ENCODE measurements at regions not wholly inside any gene's neighbourhood (a gene's known extent, or its start where the extent isn't known, plus 50 kb on each side); places are given as distances from the start of the nearest gene placed in this dataset.

DNA sequence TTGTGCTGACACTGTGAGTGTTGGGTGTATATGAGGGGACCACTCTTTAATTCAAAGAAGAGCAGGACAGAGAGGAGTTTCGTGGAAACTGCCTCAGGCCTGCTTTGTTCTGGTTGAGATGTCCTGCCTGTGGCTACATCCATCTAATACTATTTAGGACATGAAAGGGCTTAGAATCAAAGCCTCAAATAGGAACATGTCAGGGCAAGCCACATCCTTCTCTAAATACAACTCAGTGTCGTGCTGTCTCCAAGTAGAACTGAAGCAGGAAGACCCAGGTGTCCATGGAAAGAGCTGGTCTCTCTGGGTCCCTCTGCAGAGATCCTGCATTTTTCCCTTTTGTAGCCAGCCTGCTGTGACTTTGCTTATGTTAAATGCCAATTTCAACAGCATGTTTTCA, 156.2 kb upstream of the UMPS start:
- TF ChIP-seq, protein P1, sequence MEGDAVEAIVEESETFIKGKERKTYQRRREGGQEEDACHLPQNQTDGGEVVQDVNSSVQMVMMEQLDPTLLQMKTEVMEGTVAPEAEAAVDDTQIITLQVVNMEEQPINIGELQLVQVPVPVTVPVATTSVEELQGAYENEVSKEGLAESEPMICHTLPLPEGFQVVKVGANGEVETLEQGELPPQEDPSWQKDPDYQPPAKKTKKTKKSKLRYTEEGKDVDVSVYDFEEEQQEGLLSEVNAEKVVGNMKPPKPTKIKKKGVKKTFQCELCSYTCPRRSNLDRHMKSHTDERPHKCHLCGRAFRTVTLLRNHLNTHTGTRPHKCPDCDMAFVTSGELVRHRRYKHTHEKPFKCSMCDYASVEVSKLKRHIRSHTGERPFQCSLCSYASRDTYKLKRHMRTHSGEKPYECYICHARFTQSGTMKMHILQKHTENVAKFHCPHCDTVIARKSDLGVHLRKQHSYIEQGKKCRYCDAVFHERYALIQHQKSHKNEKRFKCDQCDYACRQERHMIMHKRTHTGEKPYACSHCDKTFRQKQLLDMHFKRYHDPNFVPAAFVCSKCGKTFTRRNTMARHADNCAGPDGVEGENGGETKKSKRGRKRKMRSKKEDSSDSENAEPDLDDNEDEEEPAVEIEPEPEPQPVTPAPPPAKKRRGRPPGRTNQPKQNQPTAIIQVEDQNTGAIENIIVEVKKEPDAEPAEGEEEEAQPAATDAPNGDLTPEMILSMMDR (IDR thresholded peaks at IDR 0.05): no peak
- TF ChIP-seq POLR2A (IDR thresholded peaks at IDR 0.05): no peak
